Activated CD4-positive, alpha-beta T cell treated with anti-CD3 and anti-CD28 coated beads, Interleukin-2, amount 10 ng/mL, durations not matched to agents 7 days and 5 days (primary cell): ENCODE measurements at regions not wholly inside any gene's neighbourhood (a gene's known extent, or its start where the extent isn't known, plus 50 kb on each side); places are given as distances from the start of the nearest gene placed in this dataset.

Experiments used
- CTCF ChIA-PET: fragments of 350-600 bp; sonication (Branson Sonifier 250); formaldehyde crosslinking; loops from one replicate; lab custom pipeline; 2021; ENCODE audit warnings: antibody characterized with exemption; lab: Charles Lee
- POLR2A ChIA-PET: fragments of 350-600 bp; sonication (Branson Sonifier 250); formaldehyde crosslinking; loops from one replicate; lab custom pipeline; 2021; ENCODE audit warnings: antibody characterized with exemption; lab: Charles Lee
- DNase-seq: peaks from one replicate; pipeline ENCODE4 v3.0.0-alpha.2; 2020
- H3K27ac Mint-ChIP-seq: one replicate; pipeline ENCODE4 v1.8.0; 2021; ENCODE audit warnings: mild to moderate bottlenecking, moderate library complexity, mixed read lengths
- H3K27me3 Mint-ChIP-seq: one replicate; pipeline ENCODE4 v1.8.0; 2021; ENCODE audit warnings: mixed read lengths
- H3K36me3 Mint-ChIP-seq: one replicate; pipeline ENCODE4 v1.8.0; 2021; ENCODE audit warnings: low read depth, mixed read lengths
- H3K4me1 Mint-ChIP-seq: one replicate; pipeline ENCODE4 v1.8.0; 2021; ENCODE audit warnings: mixed read lengths
- H3K4me3 Mint-ChIP-seq: one replicate; pipeline ENCODE4 v1.8.0; 2021; ENCODE audit warnings: mild to moderate bottlenecking, moderate library complexity, mixed read lengths
- H3K9me3 Mint-ChIP-seq: one replicate; pipeline ENCODE4 v1.8.0; 2021; ENCODE audit warnings: mixed read lengths

DNA sequence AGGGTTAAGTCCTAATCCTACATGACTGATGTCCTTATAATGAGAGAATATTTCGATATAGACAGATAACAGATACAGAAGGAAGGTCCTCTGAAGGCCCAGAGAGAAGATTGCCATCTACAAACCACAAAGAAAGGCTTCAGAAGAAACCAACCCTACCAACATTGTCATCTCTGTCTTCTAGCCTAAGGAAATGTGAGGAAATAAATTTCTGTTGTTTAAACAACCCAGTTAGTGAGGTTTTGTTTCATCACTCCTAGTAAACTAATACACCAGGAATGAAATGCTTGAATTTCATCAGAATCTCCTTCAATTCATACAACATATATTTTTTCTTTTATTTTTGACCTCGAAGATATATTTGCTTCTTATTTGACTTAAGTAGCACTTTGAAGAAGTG is 1527.8 kb downstream of the STIM2 start:
- POLR2A ChIA-PET, result no interaction called here
- no peaks in the 10 kb centered on the region for H3K4me1 Mint-ChIP-seq
- H3K9me3 Mint-ChIP-seq, result peaks cover 3% of the 10 kb centered on the region
- no peaks in the 10 kb centered on the region for H3K36me3 Mint-ChIP-seq
- H3K27ac Mint-ChIP-seq, result no peak overlapping the region
- DNase-seq, result no peak
- CTCF ChIA-PET, result no interaction called here
- no peak overlapping the region for H3K4me3 Mint-ChIP-seq
- H3K27me3 Mint-ChIP-seq, result no peaks in the 10 kb centered on the region

DNA sequence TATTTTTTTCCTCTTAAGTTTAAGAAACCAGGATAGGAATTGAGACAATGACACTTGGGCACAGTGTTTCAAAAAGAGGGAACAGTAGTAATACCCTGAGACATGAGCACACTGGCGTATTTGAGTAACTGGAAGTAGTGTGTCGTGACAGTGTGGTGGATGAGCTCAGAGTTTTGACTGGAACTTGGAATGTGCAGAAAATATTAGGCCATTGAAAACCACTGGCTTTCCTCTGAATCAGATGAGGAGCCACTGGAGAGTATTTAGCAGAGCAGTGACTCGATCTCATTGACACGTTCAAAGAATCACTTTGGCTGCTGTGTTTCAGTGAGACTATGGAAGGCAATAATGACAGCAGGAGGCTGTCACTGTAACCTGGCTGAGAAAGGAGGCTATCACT is 1531.2 kb downstream of the STIM2 start:
- DNase-seq, result no peak
- Mint-ChIP-seq H3K36me3 (no peaks in the 10 kb centered on the region), H3K4me1 (no peaks in the 10 kb centered on the region), H3K4me3 (no peak overlapping the region), H3K27ac (no peak overlapping the region), H3K9me3 (peaks cover 3% of the 10 kb centered on the region), H3K27me3 (no peaks in the 10 kb centered on the region)
- ChIA-PET POLR2A (no interaction called here), CTCF (no interaction called here)

DNA sequence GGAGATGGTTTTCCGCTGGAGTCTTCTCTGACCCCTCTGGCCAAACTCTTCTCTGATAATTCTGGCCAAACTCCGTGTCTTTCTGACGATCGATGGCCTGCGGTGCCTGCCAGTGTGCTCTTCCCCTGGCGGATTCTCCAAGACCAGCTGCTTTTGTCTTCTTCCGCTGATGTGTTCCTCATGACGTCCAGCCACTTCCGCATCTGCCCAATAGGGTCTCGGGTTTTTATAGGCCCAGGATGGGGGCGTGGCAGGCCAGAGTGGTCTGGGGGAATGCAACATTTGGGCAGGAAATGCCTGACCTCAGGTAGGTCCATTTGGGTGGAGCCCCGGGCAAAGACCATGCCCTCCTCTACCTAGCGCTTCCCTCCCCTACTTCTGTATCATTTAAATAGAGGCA is 1542.1 kb downstream of the STIM2 start:
- no peak for DNase-seq
- H3K27ac Mint-ChIP-seq, result no peak overlapping the region
- H3K27me3 Mint-ChIP-seq, result no peaks in the 10 kb centered on the region
- ChIA-PET CTCF (no interaction called here), POLR2A (no interaction called here)
- no peaks in the 10 kb centered on the region for H3K4me1 Mint-ChIP-seq
- no peak overlapping the region for H3K4me3 Mint-ChIP-seq
- no peaks in the 10 kb centered on the region for H3K36me3 Mint-ChIP-seq
- H3K9me3 Mint-ChIP-seq, result peaks cover 14% of the 10 kb centered on the region

- ChIA-PET CTCF (no interaction called here), POLR2A (no interaction called here)
- Mint-ChIP-seq H3K27ac (no peak overlapping the region), H3K4me1 (no peaks in the 10 kb centered on the region), H3K27me3 (no peaks in the 10 kb centered on the region), H3K4me3 (no peak overlapping the region), H3K36me3 (no peaks in the 10 kb centered on the region), H3K9me3 (no peaks in the 10 kb centered on the region)
- DNase-seq, result no peak
These were observed 1560.6 kb downstream of the STIM2 start for GRCh38 chr4:28421221-28421620.

DNA sequence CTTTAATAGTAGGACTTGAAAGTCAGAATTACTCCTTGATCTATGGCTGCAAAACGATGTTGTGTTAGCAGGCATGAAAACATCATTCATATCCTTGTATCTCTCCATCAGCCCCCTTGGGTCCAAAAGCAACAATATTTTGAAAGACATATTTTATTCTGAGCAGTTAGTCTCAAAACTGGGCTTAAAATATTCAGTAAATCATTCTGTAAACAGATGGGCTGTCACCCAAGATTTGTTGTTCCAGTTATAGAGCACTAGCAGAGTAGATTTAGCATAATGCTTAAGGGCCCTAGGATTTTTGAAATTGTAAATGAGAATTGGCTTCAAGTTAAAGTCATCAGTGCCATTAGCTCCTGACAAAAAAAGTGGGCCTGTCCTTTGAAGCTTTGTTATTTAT is 1565.6 kb downstream of the STIM2 start:
- DNase-seq, result no peak
- CTCF ChIA-PET, result no interaction called here
- Mint-ChIP-seq H3K9me3 (no peaks in the 10 kb centered on the region), H3K36me3 (no peaks in the 10 kb centered on the region), H3K27ac (no peak overlapping the region), H3K4me1 (no peaks in the 10 kb centered on the region), H3K27me3 (no peaks in the 10 kb centered on the region), H3K4me3 (no peak overlapping the region)
- POLR2A ChIA-PET, result no interaction called here

- Mint-ChIP-seq H3K36me3 (no peaks in the 10 kb centered on the region), H3K27ac (no peak overlapping the region), H3K4me1 (no peaks in the 10 kb centered on the region), H3K4me3 (no peak overlapping the region), H3K9me3 (no peaks in the 10 kb centered on the region), H3K27me3 (no peaks in the 10 kb centered on the region)
- DNase-seq, result no peak
- CTCF ChIA-PET, result no interaction called here
- POLR2A ChIA-PET, result no interaction called here
These were observed 1566.9 kb downstream of the STIM2 start for GRCh38 chr4:28427306-28428085.

GRCh38 chr4:28432348-28433025 is 1571.8 kb downstream of the STIM2 start:
- H3K36me3 Mint-ChIP-seq, result no peaks in the 10 kb centered on the region
- DNase-seq, result no peak
- ChIA-PET CTCF (no interaction called here), POLR2A (no interaction called here)
- no peak overlapping the region for H3K4me3 Mint-ChIP-seq
- H3K27me3 Mint-ChIP-seq, result no peaks in the 10 kb centered on the region
- H3K4me1 Mint-ChIP-seq, result no peaks in the 10 kb centered on the region
- no peak overlapping the region for H3K27ac Mint-ChIP-seq
- H3K9me3 Mint-ChIP-seq, result no peaks in the 10 kb centered on the region

- H3K27me3 Mint-ChIP-seq, result no peaks in the 10 kb centered on the region
- ChIA-PET POLR2A (interaction anchor here (0.7 kb wide), 1 partner anchor 31 kb away, joined by 5 read pairs; no protein-coding TSS in a partner anchor), CTCF (no interaction called here)
These were observed 1574.7 kb downstream of the STIM2 start for GRCh38 chr4:28435314-28435713.

GRCh38 chr4:28436191-28437080 is 1575.8 kb downstream of the STIM2 start:
- Mint-ChIP-seq H3K4me1 (no peaks in the 10 kb centered on the region), H3K27ac (no peak overlapping the region), H3K9me3 (no peaks in the 10 kb centered on the region), H3K27me3 (no peaks in the 10 kb centered on the region), H3K36me3 (no peaks in the 10 kb centered on the region), H3K4me3 (no peak overlapping the region)
- ChIA-PET CTCF (no interaction called here), POLR2A (no interaction called here)
- DNase-seq, result no peak

More at GRCh38 chr4:28435314-28435713, 1574.7 kb downstream of the STIM2 start:
- Mint-ChIP-seq H3K36me3 (no peaks in the 10 kb centered on the region), H3K4me3 (no peak overlapping the region), H3K4me1 (no peaks in the 10 kb centered on the region), H3K9me3 (no peaks in the 10 kb centered on the region), H3K27ac (no peak overlapping the region)
- no peak for DNase-seq

- H3K27me3 Mint-ChIP-seq, result no peaks in the 10 kb centered on the region
- no peak overlapping the region for H3K27ac Mint-ChIP-seq
- H3K4me1 Mint-ChIP-seq, result no peaks in the 10 kb centered on the region
- ChIA-PET CTCF (no interaction called here), POLR2A (no interaction called here)
- H3K36me3 Mint-ChIP-seq, result no peaks in the 10 kb centered on the region
- DNase-seq, result no peak
- H3K9me3 Mint-ChIP-seq, result peaks cover 7% of the 10 kb centered on the region
- no peak overlapping the region for H3K4me3 Mint-ChIP-seq
These were observed 1582.7 kb downstream of the STIM2 start for GRCh38 chr4:28443371-28443770.

DNA sequence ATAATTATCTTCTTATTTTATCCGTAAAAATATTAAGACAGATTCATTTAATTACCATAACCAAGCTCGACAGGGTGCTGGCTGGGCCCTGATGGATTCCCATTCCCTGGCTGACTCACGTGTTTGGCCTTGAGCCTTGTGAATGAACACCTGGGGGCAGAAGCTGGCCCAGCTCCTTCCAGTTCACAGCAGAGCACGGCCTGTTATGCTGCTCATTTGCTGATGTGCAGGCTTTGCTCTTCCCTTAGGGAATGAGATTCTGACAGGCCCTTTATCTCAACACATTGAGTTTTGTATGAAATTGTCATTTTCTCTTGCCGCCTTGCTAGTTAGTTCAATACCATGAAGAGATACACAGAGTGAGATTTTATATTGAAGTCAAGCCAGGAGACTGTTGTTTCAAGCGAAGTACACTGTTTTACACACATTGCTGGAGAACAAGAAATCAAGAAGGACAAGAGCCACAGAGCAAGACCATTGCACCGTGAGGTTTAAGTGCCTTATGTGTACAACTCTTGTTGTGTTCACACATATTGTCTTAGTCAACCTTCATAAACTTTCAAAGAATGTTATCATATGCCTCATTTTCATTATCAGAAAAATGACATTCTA is 1583.3 kb downstream of the STIM2 start:
- H3K9me3 Mint-ChIP-seq, result peaks cover 7% of the 10 kb centered on the region
- no peaks in the 10 kb centered on the region for H3K27me3 Mint-ChIP-seq
- no peaks in the 10 kb centered on the region for H3K36me3 Mint-ChIP-seq
- H3K4me3 Mint-ChIP-seq, result no peak overlapping the region
- H3K4me1 Mint-ChIP-seq, result no peaks in the 10 kb centered on the region
- no peak for DNase-seq
- ChIA-PET CTCF (no interaction called here), POLR2A (no interaction called here)
- H3K27ac Mint-ChIP-seq, result no peak overlapping the region

DNA sequence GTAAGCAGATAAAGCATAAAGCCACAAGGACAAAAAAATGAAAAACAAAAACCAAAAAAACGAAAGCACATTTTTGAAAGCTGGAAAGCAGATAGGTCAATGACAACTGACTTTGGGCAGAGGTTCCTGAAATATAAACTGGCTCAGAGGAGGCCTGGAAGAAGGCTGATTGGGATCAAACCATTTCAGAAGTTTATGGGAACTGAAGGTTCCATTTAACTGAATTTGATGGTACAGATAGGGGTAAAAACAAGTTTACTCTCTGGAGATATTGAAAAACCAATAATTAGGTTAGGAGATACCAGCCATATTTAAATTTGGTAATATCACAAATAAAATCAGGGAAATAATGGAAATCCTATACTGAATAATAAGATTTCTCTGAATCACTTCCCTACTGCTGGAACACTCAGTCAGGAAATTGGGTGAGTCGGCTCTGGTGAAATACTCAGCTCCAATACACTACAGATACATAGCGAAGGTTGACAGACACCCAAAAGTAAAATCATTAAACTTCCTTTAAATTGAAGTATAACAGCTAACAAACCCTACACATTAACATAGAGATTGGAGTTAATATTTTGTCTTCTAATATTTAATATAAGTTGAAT is 1584.3 kb downstream of the STIM2 start:
- ChIA-PET CTCF (no interaction called here), POLR2A (no interaction called here)
- Mint-ChIP-seq H3K36me3 (no peaks in the 10 kb centered on the region), H3K4me3 (no peak overlapping the region), H3K27me3 (no peaks in the 10 kb centered on the region), H3K9me3 (peaks cover 7% of the 10 kb centered on the region), H3K4me1 (no peaks in the 10 kb centered on the region), H3K27ac (no peak overlapping the region)
- no peak for DNase-seq
